SU-DHL-6 (cell line): ENCODE measurements at regions not wholly inside any gene's neighbourhood (a gene's known extent, or its start where the extent isn't known, plus 50 kb on each side); places are given as distances from the start of the nearest gene placed in this dataset.

Experiments used
- H2AFZ ChIP-seq: fragments of 200-600 bp; sonication (generic); 2 replicates; pipeline ENCODE4 v1.6.1; 2014; ENCODE audit warnings: low read depth, mild to moderate bottlenecking, moderate library complexity, mixed read lengths, antibody characterized with exemption, low read length; ENCODE audit not compliant: severe bottlenecking
- H3F3A ChIP-seq: fragments of 200-600 bp; shearing (Covaris generic); 2 replicates; pipeline ENCODE4 v1.6.0; 2016; ENCODE audit warnings: antibody characterized with exemption, mild to moderate bottlenecking; ENCODE audit not compliant: insufficient read depth
- H3K27ac ChIP-seq: fragments of 200-600 bp; sonication (generic); 2 replicates; pipeline ENCODE4 v1.5.1; 2016; ENCODE audit warnings: low read depth, mild to moderate bottlenecking, low read length, moderate library complexity, mixed read lengths
- H3K27me3 ChIP-seq: fragments of 200-600 bp; sonication (generic), shearing (Covaris generic); 2 replicates; pipeline ENCODE4 v1.6.0; 2014; ENCODE audit warnings: mild to moderate bottlenecking, low read length
- H3K36me3 ChIP-seq: fragments of 200-600 bp; sonication (generic); 2 replicates; pipeline ENCODE4 v1.6.1; 2014; ENCODE audit warnings: mild to moderate bottlenecking, low read length, mixed read lengths
- H3K4me2 ChIP-seq: fragments of 300-600, 200-600 bp; shearing (Covaris generic), sonication (generic); 2 replicates; pipeline ENCODE4 v1.6.0; 2014; ENCODE audit warnings: low read length, low read depth, mild to moderate bottlenecking; ENCODE audit not compliant: poor library complexity, severe bottlenecking
- H3K4me3 ChIP-seq: fragments of 200-600 bp; sonication (generic); 2 replicates; pipeline ENCODE4 v1.5.1; 2014; ENCODE audit warnings: antibody characterized with exemption, low read length, mild to moderate bottlenecking, mixed read lengths; ENCODE audit not compliant: insufficient read depth, poor library complexity, severe bottlenecking
- H3K79me2 ChIP-seq: fragments of 200-600 bp; sonication (generic); 2 replicates; pipeline ENCODE4 v1.6.1; 2014; ENCODE audit warnings: mild to moderate bottlenecking, low read length, moderate library complexity; ENCODE audit not compliant: insufficient read depth
- H3K9ac ChIP-seq: fragments of 200-600 bp; sonication (generic); 2 replicates; pipeline ENCODE4 v1.7.0; 2014; ENCODE audit warnings: mild to moderate bottlenecking, low read length
- H3K9me2 ChIP-seq: fragments of 200-600 bp; sonication (generic); replicated peaks from 2 replicates; pipeline ENCODE4 v1.6.1; 2014; ENCODE audit warnings: low read length; ENCODE audit not compliant: insufficient read depth
- H3K9me3 ChIP-seq: fragments of 200-600 bp; sonication (generic); 2 replicates; pipeline ENCODE4 v1.6.1; 2014; ENCODE audit warnings: low read length, mixed read lengths; ENCODE audit not compliant: insufficient read depth
- H4K20me1 ChIP-seq: fragments of 200-600 bp; sonication (generic); 2 replicates; pipeline ENCODE4 v1.6.1; 2014; ENCODE audit warnings: low read depth, mild to moderate bottlenecking, antibody characterized with exemption, low read length, moderate library complexity, mixed read lengths
- EZH2phosphoT487 ChIP-seq: fragments of 200-600 bp; sonication (generic), shearing (Covaris generic); conservative IDR thresholded peaks from 2 replicates; pipeline ENCODE4 v1.6.1; 2018; ENCODE audit warnings: mild to moderate bottlenecking, antibody characterized with exemption, low read length, moderate library complexity, mixed read lengths
- TF ChIP-seq, protein P1 (sequence below): fragments of 200-600 bp; sonication (generic); IDR thresholded peaks from one replicate; pipeline ENCODE4 v1.5.1; 2017; ENCODE audit warnings: antibody characterized with exemption, mild to moderate bottlenecking, low read length, moderate library complexity; ENCODE audit not compliant: insufficient read depth, poor library complexity, severe bottlenecking

DNA sequence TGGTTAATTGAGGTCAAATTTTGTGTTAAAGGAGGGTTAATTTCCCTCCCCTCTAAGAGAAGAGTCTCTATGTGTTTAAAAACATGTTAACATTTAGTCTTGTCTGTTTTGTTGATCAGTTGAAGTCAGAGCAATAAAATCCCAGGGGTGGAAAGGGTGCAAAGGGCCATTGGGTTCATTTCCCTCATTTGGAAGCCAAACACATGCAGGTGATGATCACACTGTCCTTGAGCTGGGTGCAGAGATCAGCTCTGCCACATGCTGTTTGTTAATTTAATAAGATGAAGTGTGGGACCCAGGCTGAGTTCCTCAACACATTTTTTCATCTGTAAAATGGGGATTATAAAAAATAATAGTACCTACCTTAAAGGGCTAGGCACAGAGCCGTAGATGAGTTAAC, 260.9 kb downstream of the LPIN1 start:
- Histone ChIP-seq H3K4me3 (no peak overlapping the region), H3K36me3 (no peaks in the 10 kb centered on the region), H3K9me2 (no peaks in the 10 kb centered on the region), H3K9ac (peak overlapping the region; percentile 67), H3K27ac (peak overlapping the region; percentile 97), H4K20me1 (no peaks in the 10 kb centered on the region), H3K79me2 (peaks cover 11% of the 10 kb centered on the region; the same call in 1 of the 2 replicates), H3K9me3 (no peaks in the 10 kb centered on the region), H3K27me3 (no peaks in the 10 kb centered on the region), H2AFZ (no peak overlapping the region), H3F3A (peaks cover 68% of the 10 kb centered on the region), H3K4me2 (peak overlapping the region; percentile 98)
- TF ChIP-seq EZH2phosphoT487: no peak
- TF ChIP-seq, protein P1, sequence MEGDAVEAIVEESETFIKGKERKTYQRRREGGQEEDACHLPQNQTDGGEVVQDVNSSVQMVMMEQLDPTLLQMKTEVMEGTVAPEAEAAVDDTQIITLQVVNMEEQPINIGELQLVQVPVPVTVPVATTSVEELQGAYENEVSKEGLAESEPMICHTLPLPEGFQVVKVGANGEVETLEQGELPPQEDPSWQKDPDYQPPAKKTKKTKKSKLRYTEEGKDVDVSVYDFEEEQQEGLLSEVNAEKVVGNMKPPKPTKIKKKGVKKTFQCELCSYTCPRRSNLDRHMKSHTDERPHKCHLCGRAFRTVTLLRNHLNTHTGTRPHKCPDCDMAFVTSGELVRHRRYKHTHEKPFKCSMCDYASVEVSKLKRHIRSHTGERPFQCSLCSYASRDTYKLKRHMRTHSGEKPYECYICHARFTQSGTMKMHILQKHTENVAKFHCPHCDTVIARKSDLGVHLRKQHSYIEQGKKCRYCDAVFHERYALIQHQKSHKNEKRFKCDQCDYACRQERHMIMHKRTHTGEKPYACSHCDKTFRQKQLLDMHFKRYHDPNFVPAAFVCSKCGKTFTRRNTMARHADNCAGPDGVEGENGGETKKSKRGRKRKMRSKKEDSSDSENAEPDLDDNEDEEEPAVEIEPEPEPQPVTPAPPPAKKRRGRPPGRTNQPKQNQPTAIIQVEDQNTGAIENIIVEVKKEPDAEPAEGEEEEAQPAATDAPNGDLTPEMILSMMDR: no peak

DNA sequence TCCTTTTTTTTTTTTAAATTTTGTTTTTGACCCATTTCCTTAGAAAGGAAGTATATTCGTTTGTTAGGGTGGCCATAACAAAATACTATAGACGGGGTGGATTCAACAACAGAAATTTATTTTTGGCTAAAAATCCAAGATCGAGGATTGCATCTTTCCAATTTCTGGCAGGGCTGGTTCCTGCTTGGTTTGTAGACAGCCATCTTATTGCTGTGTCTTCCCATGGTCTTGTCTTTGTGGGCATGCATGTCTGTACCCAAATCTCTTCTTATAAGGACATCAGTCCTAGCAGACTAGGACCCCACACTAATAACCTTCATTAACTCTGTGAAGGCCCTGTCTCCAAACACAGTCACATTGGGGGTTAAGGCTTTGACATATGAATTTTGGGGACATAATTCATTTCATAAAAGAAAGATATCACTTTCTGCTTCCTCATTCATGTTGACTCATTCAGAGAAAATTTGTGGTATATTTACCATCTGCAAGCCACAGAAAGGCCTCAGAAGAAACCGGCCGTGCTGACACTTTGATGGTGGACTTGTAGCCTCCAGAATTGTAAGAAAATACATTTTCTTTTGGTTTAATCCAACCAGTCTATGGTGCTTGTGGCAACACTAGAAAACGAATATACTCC, 262.1 kb downstream of the LPIN1 start:
- H3K9me2 ChIP-seq: no peaks in the 10 kb centered on the region
- peak overlapping the region; percentile 43 for H3K4me3 ChIP-seq
- H3K9me3 ChIP-seq: no peaks in the 10 kb centered on the region
- H3K27ac ChIP-seq: peak overlapping the region; percentile 97
- no peaks in the 10 kb centered on the region for H4K20me1 ChIP-seq
- no peaks in the 10 kb centered on the region for H3K27me3 ChIP-seq
- peaks cover 71% of the 10 kb centered on the region for H3F3A ChIP-seq
- TF ChIP-seq, protein P1: no peak
- peaks cover 11% of the 10 kb centered on the region; the same call in 1 of the 2 replicates for H3K79me2 ChIP-seq
- peak overlapping the region; percentile 98 for H3K4me2 ChIP-seq
- H3K36me3 ChIP-seq: no peaks in the 10 kb centered on the region
- H3K9ac ChIP-seq: peak overlapping the region; percentile 67
- H2AFZ ChIP-seq: no peak overlapping the region

DNA sequence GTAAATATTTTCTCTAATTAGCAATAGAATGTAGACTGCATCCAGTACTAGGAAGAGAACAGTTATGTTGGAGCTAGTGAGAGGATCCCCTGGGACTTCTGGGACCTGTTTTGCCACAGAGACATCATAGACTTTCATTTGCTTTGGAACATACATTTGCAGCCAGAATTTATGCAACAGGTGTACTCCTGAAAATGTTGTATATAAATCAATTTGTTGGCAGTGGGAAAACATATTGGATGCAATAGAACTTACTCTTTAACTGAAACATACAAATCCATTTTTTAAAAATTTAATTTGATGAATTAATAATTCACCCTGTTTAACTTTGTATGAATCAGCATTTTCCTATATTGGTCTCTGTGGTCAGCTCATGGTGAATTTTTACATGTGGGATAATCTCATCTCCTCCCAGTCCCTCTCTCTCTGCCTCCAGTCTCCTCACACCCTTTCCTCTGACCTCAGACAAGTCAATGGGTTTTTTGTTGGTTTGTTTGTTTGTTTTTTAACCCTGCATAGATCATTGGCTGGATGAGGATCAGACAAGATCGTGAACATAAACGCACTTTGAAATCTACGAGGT, 263.0 kb downstream of the LPIN1 start:
- no peak overlapping the region for H2AFZ ChIP-seq
- peak overlapping the region; percentile 97 for H3K27ac ChIP-seq
- no peak for TF ChIP-seq EZH2phosphoT487
- H3K36me3 ChIP-seq: no peaks in the 10 kb centered on the region
- H4K20me1 ChIP-seq: no peaks in the 10 kb centered on the region
- H3F3A ChIP-seq: peaks cover 70% of the 10 kb centered on the region
- H3K4me3 ChIP-seq: peak overlapping the region; percentile 43
- peaks cover 11% of the 10 kb centered on the region; the same call in 1 of the 2 replicates for H3K79me2 ChIP-seq
- H3K9me3 ChIP-seq: no peaks in the 10 kb centered on the region
- H3K9ac ChIP-seq: peak overlapping the region; percentile 67
- no peaks in the 10 kb centered on the region for H3K9me2 ChIP-seq
- peak overlapping the region; percentile 98 for H3K4me2 ChIP-seq
- no peaks in the 10 kb centered on the region for H3K27me3 ChIP-seq

DNA sequence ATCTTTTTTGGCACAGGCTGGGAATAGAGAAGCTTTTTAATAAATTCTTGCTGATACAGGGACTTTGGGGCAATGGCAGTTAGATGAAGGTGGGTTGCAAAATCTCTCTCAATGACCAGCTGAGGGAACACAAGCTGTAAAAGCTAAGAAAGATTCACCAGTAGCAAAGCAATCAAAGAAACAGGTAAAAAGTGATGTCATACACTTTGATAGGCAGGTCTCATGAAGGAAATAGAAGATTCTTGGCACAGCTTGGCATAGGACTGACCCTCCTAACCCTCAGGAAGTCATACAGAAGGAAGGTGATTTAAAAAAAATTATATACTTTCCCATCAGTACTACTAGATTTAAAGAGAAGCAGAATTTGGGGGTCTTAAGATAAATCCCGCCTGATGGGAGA, 263.6 kb downstream of the LPIN1 start:
- Histone ChIP-seq H3K27me3 (no peaks in the 10 kb centered on the region), H3K9me2 (no peaks in the 10 kb centered on the region), H3K9me3 (no peaks in the 10 kb centered on the region), H3K9ac (peak overlapping the region; percentile 67), H3K79me2 (peaks cover 11% of the 10 kb centered on the region; the same call in 1 of the 2 replicates), H3K27ac (peak overlapping the region; percentile 97), H3K36me3 (no peaks in the 10 kb centered on the region), H3K4me2 (peak overlapping the region; percentile 98), H3K4me3 (peak overlapping the region; percentile 43), H2AFZ (no peak overlapping the region), H3F3A (peaks cover 73% of the 10 kb centered on the region), H4K20me1 (no peaks in the 10 kb centered on the region)
- TF ChIP-seq, protein P1: no peak
- no peak for TF ChIP-seq EZH2phosphoT487
